ENCODE measurements at regions not wholly inside any gene's neighbourhood (a gene's known extent, or its start where the extent isn't known, plus 50 kb on each side); places are given as distances from the start of the nearest gene placed in this dataset.

- Histone ChIP-seq H3K4me3 (no peak overlapping the region), H3K4me1 (no peaks in the 10 kb centered on the region), H3K27me3 (no peaks in the 10 kb centered on the region), H3K27ac (no peak overlapping the region), H3K36me3 (no peaks in the 10 kb centered on the region), H3K9me3 (peaks cover 0 to 4% (median 0%) of the 10 kb centered on the region in 4 donors)
- TF ChIP-seq EP300 (IDR thresholded peaks at IDR 0.05) = no peak
- no peak for TF ChIP-seq POLR2A (IDR thresholded peaks at IDR 0.05)
- no peak for TF ChIP-seq CTCF (IDR thresholded peaks at IDR 0.05)
- no peak for TF ChIP-seq POLR2AphosphoS5 (IDR thresholded peaks at IDR 0.05)
- WGBS, 2 donors = 93 to 95% methylated on average over 13 of the region's 13 CpGs
- intact Hi-C loops (cut with DNase I) = no loop called here
- no peak for DNase-seq
Measured at GRCh38 chr12:19826980-19827550, 387.8 kb downstream of the AEBP2 start.

- no peaks in the 10 kb centered on the region for H3K4me1 ChIP-seq
- TF ChIP-seq POLR2AphosphoS5 (IDR thresholded peaks at IDR 0.05) (no peak), CTCF (IDR thresholded peaks at IDR 0.05) (no peak), EP300 (IDR thresholded peaks at IDR 0.05) (no peak), POLR2A (IDR thresholded peaks at IDR 0.05) (no peak)
Measured at GRCh38 chr12:19829100-19829853, 390.0 kb downstream of the AEBP2 start.

GRCh38 chr12:19830446-19830845 lies 391.2 kb downstream of the AEBP2 start:
- no peaks in the 10 kb centered on the region for H3K4me1 ChIP-seq
- intact Hi-C loops (cut with DNase I) = no loop called here
- no peak for TF ChIP-seq CTCF (IDR thresholded peaks at IDR 0.05)
- TF ChIP-seq POLR2AphosphoS5 (IDR thresholded peaks at IDR 0.05) = no peak
- TF ChIP-seq POLR2A (IDR thresholded peaks at IDR 0.05) = no peak
- TF ChIP-seq EP300 (IDR thresholded peaks at IDR 0.05) = no peak
- no peak for DNase-seq
- no peaks in the 10 kb centered on the region for H3K27me3 ChIP-seq
- H3K36me3 ChIP-seq = no peaks in the 10 kb centered on the region
- H3K9me3 ChIP-seq = peaks cover 0 to 4% (median 0%) of the 10 kb centered on the region in 4 donors
- H3K4me3 ChIP-seq = no peak overlapping the region
- H3K27ac ChIP-seq = no peak overlapping the region
- WGBS, 2 donors = 74 to 85% methylated on average over 2 of the region's 2 CpGs

More at GRCh38 chr12:19829100-19829853, 390.0 kb downstream of the AEBP2 start:
- intact Hi-C loops (cut with DNase I) = no loop called here
- Histone ChIP-seq H3K27me3 (no peaks in the 10 kb centered on the region), H3K4me3 (no peak overlapping the region), H3K36me3 (no peaks in the 10 kb centered on the region), H3K9me3 (peaks cover 0 to 4% (median 0%) of the 10 kb centered on the region in 4 donors), H3K27ac (no peak overlapping the region)
- 65 to 66% methylated on average over 4 of the region's 4 CpGs for WGBS, 2 donors
- DNase-seq = no peak

- H3K27me3 ChIP-seq = no peaks in the 10 kb centered on the region
- no peak overlapping the region for H3K4me3 ChIP-seq
- TF ChIP-seq POLR2AphosphoS5 (IDR thresholded peaks at IDR 0.05) = no peak
- TF ChIP-seq EP300 (IDR thresholded peaks at IDR 0.05) = no peak
- no peak for TF ChIP-seq POLR2A (IDR thresholded peaks at IDR 0.05)
- TF ChIP-seq CTCF (IDR thresholded peaks at IDR 0.05) = no peak
- WGBS, 2 donors = 34 to 69% methylated on average over 2 of the region's 2 CpGs
- H3K36me3 ChIP-seq = no peaks in the 10 kb centered on the region
- intact Hi-C loops (cut with DNase I) = no loop called here
- no peak for DNase-seq
- H3K4me1 ChIP-seq = no peaks in the 10 kb centered on the region
- no peaks in the 10 kb centered on the region for H3K9me3 ChIP-seq
- no peak overlapping the region for H3K27ac ChIP-seq
Measured at GRCh38 chr12:19833775-19834501, 394.6 kb downstream of the AEBP2 start.

Measured in sigmoid colon (tissue), 6 donors.